Coronary artery (tissue), 2 donors: ENCODE measurements at regions not wholly inside any gene's neighbourhood (a gene's known extent, or its start where the extent isn't known, plus 50 kb on each side); places are given as distances from the start of the nearest gene placed in this dataset.
"Not testable (repeated sequence)": the region's sequence is repeated elsewhere in the genome, so short reads cannot be mapped to it uniquely, and the experiment has no call there.

ENCODE experiments used
- DNase-seq: peaks from one replicate; pipeline ENCODE4 v3.0.0-alpha.2; 2017; ENCODE audit warnings: low spot score
- H3K27ac ChIP-seq, 2 donors: fragments of 200-600 bp; sonication (generic); one replicate each; pipeline ENCODE4 v1.5.1; 2016 to 2019
- H3K4me3 ChIP-seq: fragments of 200-600 bp; sonication (generic); 2 replicates; pipeline ENCODE4 v1.5.1; 2016; ENCODE audit warnings: mild to moderate bottlenecking, moderate library complexity
- TF ChIP-seq, protein P1 (sequence below): fragments of 200-600 bp; sonication (generic); IDR thresholded peaks from one replicate; pipeline ENCODE4 v1.5.1; 2019; ENCODE audit warnings: antibody characterized with exemption

DNA sequence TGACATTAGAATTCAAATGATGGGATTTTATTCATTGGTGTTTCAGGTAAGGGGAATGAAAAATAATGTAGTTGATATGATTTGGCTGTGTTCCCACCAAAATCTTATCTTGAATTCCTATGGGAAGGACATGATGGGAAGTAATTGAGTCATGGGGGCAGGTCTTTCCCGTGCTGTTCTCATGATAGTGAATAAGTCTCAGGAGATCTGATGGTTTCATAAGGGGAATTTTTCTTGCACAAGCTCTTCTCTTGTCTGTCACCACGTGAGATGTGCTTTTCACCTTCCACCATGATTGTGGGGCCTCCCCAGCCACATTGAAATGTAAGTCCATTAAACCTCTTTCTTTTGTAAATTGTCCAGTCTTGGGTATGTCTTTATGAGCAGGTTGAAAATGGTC, 268.6 kb upstream of the CHORDC1 start:
- H3K27ac ChIP-seq: no peak overlapping the region
- no peak overlapping the region for H3K4me3 ChIP-seq
- no peak for DNase-seq
- TF ChIP-seq, protein P1, sequence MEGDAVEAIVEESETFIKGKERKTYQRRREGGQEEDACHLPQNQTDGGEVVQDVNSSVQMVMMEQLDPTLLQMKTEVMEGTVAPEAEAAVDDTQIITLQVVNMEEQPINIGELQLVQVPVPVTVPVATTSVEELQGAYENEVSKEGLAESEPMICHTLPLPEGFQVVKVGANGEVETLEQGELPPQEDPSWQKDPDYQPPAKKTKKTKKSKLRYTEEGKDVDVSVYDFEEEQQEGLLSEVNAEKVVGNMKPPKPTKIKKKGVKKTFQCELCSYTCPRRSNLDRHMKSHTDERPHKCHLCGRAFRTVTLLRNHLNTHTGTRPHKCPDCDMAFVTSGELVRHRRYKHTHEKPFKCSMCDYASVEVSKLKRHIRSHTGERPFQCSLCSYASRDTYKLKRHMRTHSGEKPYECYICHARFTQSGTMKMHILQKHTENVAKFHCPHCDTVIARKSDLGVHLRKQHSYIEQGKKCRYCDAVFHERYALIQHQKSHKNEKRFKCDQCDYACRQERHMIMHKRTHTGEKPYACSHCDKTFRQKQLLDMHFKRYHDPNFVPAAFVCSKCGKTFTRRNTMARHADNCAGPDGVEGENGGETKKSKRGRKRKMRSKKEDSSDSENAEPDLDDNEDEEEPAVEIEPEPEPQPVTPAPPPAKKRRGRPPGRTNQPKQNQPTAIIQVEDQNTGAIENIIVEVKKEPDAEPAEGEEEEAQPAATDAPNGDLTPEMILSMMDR: no peak

DNA sequence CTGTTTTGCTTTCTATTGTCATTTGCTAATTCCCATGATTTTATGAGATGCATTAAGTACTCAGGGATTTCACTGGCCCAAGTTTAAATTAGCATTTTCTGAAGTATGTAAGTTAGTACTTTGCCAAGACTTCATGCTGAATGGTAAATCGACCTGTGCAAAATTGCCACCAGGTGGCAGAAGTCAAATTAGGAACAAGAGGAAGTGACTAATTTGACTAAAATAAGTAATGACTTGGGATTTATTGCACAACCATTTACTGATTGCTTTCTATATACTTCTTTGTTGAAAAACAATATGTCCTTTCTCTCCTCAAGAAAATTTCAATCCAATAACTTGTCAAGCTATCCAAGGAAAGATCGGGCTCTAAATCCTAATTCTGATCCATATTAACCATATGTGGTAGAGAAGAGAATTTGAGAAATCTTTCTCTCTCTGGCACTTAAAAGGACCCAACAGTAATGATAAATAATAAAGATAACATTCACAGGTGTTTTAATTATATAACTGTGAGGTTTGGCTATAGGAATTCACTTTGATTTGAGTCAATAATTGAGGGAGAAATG, 253.7 kb upstream of the CHORDC1 start:
- TF ChIP-seq, protein P1: no peak
- no peak for DNase-seq
- Histone ChIP-seq H3K27ac (no peak overlapping the region), H3K4me3 (no peak overlapping the region)

DNA sequence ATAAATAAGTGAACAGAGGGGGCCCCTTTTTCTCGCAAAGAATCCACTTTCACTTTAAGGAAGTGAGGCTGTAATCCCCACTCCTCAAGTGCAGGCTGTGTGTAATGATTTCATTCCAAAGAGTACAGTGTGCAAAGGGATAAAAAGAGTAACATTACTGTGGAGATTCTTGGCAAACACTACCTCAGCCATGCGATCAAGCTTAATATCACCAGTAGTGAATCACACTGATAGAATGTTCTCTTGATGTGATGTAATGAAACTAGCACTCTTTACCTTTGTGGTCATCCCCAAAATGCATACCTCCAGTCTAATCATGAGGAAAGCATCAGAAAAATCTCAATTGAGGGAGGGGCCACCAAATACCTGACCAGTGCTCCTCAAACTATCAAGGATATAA, 246.1 kb upstream of the CHORDC1 start:
- no peak overlapping the region for H3K4me3 ChIP-seq
- no peak for DNase-seq
- no peak overlapping the region for H3K27ac ChIP-seq
- TF ChIP-seq, protein P1: no peak

DNA sequence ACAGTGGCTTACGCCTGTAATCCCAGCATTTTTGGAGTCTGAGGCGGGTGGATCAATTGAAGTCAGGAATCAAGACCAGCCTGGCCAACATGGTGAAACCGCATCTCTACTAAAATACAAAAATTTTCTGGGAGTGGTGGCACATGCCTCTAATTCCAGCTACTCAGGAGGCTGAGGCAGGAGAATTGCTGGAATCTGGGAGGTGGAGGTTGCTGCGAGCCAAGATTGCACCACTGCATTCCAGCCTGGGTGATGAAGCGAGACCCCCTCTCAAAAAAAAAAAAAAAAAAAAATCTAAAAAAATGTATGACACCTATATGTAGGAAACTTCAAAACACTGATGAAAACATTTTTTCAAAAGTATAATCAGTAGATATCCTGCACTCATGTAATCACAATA, 242.7 kb upstream of the CHORDC1 start:
- H3K4me3 ChIP-seq: no peak overlapping the region
- TF ChIP-seq, protein P1: no peak
- no peak overlapping the region for H3K27ac ChIP-seq
- no peak for DNase-seq

DNA sequence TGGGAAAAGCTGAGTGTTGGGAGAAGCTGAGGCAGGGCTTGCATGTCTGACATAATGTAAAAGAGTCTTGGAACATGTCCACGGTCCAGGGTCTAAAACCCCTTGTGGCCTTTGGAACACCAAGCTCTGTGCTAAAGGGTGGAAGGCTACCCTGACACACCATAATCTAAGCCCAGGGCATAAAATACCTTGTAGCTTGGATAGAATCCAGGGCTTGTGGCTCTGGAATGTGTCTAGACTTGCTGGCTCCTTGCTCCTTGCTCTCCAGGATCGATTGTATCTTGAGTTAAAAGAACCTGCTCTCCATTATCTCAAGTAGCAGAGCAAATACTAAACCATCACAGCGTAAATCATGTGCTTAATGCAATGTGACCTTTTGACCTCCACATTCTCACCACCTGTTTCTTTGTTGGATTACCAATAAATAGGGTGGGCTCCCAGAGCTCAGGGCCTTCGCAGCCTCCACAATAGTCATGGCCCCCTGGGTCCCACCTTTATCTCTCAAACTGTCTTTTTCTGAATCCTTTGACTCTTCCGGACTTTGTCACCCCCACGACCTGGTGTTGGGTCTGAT, 232.6 kb upstream of the CHORDC1 start:
- DNase-seq, H3K4me3 ChIP-seq: not testable (repeated sequence)
- peak overlapping the region in 1 of 2 donors; percentile 34 for H3K27ac ChIP-seq

DNA sequence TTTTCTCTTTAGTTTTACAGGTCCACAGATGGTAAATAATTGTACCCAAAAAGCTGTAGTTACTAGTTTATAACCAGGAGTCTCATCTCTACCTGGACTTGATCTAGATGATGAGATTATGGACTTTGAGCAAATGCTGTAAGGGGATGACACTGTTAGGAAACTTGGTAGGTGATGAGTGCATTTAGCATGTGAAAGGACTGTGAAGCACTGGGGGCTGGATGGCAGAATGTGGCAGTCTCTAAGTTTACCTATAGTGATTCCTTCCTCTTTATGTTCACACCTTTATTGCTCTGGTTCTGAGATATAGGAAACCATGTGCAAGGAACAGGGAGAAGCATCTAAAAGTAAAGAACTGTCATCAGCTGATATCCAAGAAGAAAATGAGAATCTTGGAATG, 230.7 kb upstream of the CHORDC1 start:
- H3K4me3 ChIP-seq: no peak overlapping the region
- H3K27ac ChIP-seq: no peak overlapping the region
- TF ChIP-seq, protein P1: no peak
- no peak for DNase-seq

DNA sequence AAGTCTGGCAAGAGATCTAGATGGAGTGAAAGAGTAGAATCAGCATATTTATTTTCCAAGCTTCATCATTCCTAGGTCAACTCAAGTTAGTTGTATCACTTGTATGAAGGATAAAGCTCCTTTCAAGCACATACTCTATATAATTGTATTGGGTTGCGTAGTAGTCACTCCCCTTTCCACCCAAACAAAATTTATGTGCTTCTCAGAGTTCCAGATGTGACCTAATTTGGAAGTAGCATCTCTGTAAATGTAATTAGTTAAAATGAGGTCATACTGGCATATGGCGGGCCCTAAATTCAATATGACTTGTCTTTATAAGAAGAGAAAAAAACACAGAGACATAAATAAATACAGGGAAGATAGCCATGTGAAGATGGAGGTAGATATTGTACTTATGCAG, 226.8 kb upstream of the CHORDC1 start:
- Histone ChIP-seq H3K4me3 (no peak overlapping the region), H3K27ac (no peak overlapping the region)
- TF ChIP-seq, protein P1: no peak
- DNase-seq: no peak
